Activated CD4-positive, alpha-beta T cell treated with anti-CD3 and anti-CD28 coated beads, Interleukin-2, amount 10 ng/mL, durations not matched to agents 24 days and 14 days (primary cell): ENCODE measurements at regions not wholly inside any gene's neighbourhood (a gene's known extent, or its start where the extent isn't known, plus 50 kb on each side); places are given as distances from the start of the nearest gene placed in this dataset.

Experiments
- DNase-seq: peaks from one replicate; pipeline ENCODE4 v3.0.0; 2022
- H3K27ac Mint-ChIP-seq: one replicate; pipeline ENCODE4 v1.8.0; 2022; ENCODE audit warnings: mild to moderate bottlenecking, mixed read lengths
- H3K27me3 Mint-ChIP-seq: one replicate; pipeline ENCODE4 v1.8.0; 2022; ENCODE audit warnings: mixed read lengths
- H3K36me3 Mint-ChIP-seq: one replicate; pipeline ENCODE4 v1.8.0; 2022; ENCODE audit warnings: low read depth, mild to moderate bottlenecking, mixed read lengths
- H3K4me1 Mint-ChIP-seq: one replicate; pipeline ENCODE4 v1.8.0; 2021; ENCODE audit warnings: mixed read lengths
- H3K4me3 Mint-ChIP-seq: one replicate; pipeline ENCODE4 v1.8.0; 2022; ENCODE audit warnings: mild to moderate bottlenecking, moderate library complexity, mixed read lengths
- H3K9me3 Mint-ChIP-seq: one replicate; pipeline ENCODE4 v1.8.0; 2021; ENCODE audit warnings: mixed read lengths
- intact Hi-C: fragments of 100-400 bp; cut with micrococcal nuclease; formaldehyde crosslinking; loops from one replicate; pipeline ENCODE4 v1.15.1; 2023

DNA sequence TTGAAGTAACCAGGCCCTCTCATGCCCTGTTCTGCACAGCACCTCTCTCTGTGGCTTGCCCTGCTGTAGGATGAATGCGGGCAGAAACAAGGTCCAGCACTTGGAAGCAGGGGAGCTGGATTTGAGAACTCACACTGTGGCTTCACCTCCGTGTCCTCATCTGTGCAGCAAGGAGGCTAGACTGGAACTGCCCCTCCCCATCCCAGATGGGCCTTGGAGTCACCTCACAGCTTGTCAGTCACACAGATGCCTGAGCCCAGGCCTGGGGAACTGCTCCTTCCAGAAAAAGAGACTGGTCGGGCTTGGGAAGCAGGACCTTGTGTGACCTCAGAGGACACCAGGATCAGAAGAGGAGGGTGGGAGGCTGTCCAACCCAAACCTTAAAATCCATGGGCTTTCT, 180.8 kb downstream of the CCT6B start:
- H3K36me3 Mint-ChIP-seq = no peaks in the 10 kb centered on the region
- intact Hi-C loops = no loop called here
- no peak overlapping the region for H3K27ac Mint-ChIP-seq
- no peaks in the 10 kb centered on the region for H3K4me1 Mint-ChIP-seq
- no peak for DNase-seq
- no peaks in the 10 kb centered on the region for H3K27me3 Mint-ChIP-seq
- no peaks in the 10 kb centered on the region for H3K9me3 Mint-ChIP-seq
- no peak overlapping the region for H3K4me3 Mint-ChIP-seq

DNA sequence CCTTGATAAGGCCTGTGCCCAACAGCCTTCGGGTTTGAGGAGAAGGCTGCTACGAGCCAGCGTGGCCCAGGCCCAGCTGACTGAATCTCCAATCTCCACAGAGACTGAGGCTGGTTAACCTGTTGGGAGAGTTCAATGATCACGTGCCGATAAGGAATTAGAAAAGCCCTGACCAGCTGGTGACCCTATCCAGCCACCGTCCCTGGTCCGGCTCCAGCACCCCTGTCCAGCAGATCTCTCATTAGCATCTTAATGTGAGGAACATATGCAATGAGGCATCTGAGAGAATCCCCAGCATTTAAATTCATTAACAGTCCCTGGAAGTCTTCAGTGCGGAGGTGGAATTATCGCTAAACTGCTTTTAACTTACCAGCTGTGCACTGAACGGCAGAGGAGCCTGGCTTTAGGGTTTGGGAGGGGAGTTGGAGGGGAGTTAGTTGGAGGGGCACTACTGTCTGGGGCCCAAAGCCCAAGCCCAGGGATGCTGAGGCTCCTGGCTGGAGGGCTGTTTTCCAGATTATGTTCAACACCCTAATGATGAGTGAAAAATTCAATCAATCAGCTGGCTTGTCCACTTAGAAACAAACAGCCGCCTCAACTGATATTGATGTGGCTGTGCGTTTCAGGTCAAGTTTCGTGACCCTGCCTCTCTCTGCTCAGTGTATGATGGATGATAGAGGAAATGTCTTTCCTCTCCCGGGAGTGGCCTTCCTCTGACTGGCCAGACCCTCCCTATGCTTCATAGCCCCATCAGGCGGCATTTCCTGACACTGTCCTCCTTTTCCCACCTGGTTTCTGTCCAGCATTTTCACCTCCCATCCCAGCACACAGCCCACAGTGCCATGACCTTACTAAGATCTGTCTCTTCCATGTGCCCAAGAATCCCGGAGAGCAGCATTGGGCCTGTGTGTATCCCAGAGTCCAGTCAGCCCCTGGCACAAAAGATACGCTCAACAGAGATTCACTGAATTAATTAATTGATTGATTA, 184.5 kb downstream of the CCT6B start:
- H3K9me3 Mint-ChIP-seq = no peaks in the 10 kb centered on the region
- no peaks in the 10 kb centered on the region for H3K27me3 Mint-ChIP-seq

DNA sequence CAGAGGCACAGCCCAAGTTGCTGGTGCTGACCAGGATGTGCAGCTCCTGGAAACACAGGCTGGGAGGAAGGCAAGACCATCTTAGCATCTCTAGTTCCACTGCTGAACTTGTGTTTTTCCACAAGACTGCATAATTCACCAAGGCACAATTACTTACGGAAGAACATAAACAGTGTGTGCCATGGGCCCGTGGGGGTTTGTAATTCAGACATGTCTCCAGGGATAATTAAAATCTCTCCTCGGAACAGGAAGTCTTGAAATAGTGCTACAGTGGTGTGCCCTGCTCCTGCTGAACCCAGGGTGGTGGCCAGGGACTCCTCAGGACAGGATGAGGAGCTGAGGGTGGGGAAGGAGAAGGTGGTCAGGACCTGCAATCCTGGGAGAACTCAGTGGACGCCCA, 188.2 kb downstream of the CCT6B start:
- Mint-ChIP-seq H3K36me3 (no peaks in the 10 kb centered on the region), H3K4me1 (no peaks in the 10 kb centered on the region), H3K27me3 (peaks cover 2% of the 10 kb centered on the region), H3K9me3 (no peaks in the 10 kb centered on the region), H3K27ac (no peak overlapping the region), H3K4me3 (no peak overlapping the region)
- DNase-seq = no peak
- intact Hi-C loops = no loop called here

More for the DNA sequence above, 184.5 kb downstream of the CCT6B start:
- no peak overlapping the region for H3K4me3 Mint-ChIP-seq
- DNase-seq = no peak
- H3K27ac Mint-ChIP-seq = no peak overlapping the region
- no peaks in the 10 kb centered on the region for H3K4me1 Mint-ChIP-seq
- intact Hi-C loops = no loop called here
- no peaks in the 10 kb centered on the region for H3K36me3 Mint-ChIP-seq

DNA sequence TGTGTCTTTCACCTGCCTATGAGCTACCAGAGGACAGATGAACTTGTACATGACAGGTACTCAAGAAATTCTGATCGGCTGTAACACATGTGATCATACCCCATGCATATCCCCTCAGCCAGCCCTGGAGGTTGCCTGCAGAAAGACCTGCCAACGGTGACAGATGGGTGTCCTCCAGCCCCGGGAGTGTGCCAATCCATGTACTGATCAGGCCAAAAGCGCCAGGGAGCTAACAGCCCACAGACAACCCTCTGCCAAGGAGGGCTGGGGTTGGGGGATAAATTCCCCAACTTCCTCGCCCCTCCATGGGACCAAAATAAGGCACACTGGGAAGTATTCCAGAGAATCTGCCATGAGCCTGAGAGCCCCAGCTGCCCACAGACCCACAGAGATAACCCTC, 189.4 kb downstream of the CCT6B start:
- no peak for DNase-seq
- H3K4me3 Mint-ChIP-seq = no peak overlapping the region
- H3K27me3 Mint-ChIP-seq = peaks cover 2% of the 10 kb centered on the region
- intact Hi-C loops = no loop called here
- no peak overlapping the region for H3K27ac Mint-ChIP-seq
- H3K36me3 Mint-ChIP-seq = no peaks in the 10 kb centered on the region
- no peaks in the 10 kb centered on the region for H3K9me3 Mint-ChIP-seq
- no peaks in the 10 kb centered on the region for H3K4me1 Mint-ChIP-seq

DNA sequence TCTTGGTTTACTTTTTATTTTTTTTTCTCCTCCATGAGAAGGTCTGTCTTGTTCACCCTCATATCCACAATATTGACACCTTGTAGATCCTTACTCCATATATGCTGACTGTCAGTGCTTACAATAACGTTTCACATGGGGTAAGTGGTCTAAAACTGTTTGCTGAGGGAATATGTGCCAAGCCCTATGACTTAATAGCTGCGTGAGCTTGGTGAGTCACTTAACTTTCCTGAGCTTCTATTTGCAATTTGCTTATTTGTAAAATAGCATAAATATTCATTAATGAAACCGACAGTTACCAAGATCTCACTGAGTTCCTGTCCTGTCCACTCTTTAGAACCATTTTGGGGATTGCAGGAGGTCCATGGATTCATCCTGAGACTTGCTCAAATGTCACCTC, 190.7 kb downstream of the CCT6B start:
- intact Hi-C loops = no loop called here

DNA sequence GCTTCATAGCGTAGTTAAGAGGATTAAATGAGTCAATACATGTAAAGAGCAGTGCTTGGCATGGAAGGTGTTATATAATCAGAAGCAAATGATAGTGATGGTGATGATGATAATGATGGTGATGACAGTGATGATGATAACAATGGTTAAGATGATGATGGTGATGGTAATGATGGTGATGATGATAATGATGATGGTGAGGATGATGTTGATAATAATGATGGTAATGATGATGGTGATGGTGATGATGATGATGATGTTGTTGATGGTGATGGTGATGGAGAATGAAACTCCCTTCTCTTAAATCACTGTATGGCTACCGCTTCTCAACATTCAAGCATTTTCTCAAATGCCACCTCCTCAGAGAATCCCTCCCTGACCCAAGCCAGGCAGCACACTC, 190.5 kb downstream of the TMEM132E start:
- Mint-ChIP-seq H3K4me1 (no peaks in the 10 kb centered on the region), H3K27me3 (peaks cover 2% of the 10 kb centered on the region), H3K36me3 (no peaks in the 10 kb centered on the region), H3K4me3 (no peak overlapping the region), H3K27ac (no peak overlapping the region), H3K9me3 (no peaks in the 10 kb centered on the region)
- DNase-seq = no peak
- intact Hi-C loops = no loop called here

More for the DNA sequence above, 190.7 kb downstream of the CCT6B start:
- no peak for DNase-seq
- Mint-ChIP-seq H3K27ac (no peak overlapping the region), H3K9me3 (no peaks in the 10 kb centered on the region), H3K36me3 (no peaks in the 10 kb centered on the region), H3K4me3 (no peak overlapping the region), H3K27me3 (peaks cover 2% of the 10 kb centered on the region), H3K4me1 (no peaks in the 10 kb centered on the region)

DNA sequence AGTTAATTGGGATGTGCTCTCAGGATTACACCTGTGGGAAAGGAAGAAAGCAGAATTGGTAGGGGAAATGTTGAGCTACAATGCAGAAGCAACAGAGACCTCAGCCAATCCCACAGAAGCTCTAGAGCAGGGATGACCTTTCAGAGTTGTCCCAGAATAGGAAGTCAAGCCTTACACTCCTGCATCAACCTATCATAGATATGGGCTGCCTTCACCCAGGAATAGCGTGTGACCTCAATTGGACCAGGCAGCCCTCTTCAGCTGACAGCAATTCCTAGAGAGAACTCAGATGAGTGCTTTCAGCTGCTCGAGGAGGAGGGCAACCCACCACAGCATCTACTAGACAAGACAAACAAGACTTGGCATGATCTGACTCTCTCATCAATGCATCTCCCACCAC, 189.7 kb downstream of the TMEM132E start:
- no peak for DNase-seq
- H3K4me1 Mint-ChIP-seq = no peaks in the 10 kb centered on the region
- H3K27ac Mint-ChIP-seq = no peak overlapping the region
- H3K9me3 Mint-ChIP-seq = no peaks in the 10 kb centered on the region
- peaks cover 2% of the 10 kb centered on the region for H3K27me3 Mint-ChIP-seq
- no peaks in the 10 kb centered on the region for H3K36me3 Mint-ChIP-seq
- intact Hi-C loops = no loop called here
- no peak overlapping the region for H3K4me3 Mint-ChIP-seq

DNA sequence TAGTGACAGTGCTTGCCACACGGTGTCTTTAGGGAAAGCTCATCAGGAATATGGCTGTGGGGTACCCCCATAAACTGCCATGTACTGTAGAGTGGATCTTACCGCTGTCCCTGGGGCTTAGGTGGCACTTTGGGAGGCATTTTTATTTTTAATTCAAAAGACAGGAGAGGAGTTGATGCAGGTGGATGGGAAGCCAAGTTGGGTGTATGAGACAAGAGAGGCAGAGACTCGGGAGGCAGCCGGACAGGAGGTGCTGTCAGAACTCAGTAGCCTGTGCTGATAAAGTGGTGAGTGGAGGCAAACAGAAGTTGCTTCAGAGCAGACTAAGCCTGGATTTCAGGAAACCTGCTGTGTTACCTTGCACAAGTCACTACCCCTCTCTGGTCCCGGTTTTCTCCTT, 185.9 kb downstream of the TMEM132E start:
- H3K36me3 Mint-ChIP-seq = no peaks in the 10 kb centered on the region
- H3K4me1 Mint-ChIP-seq = no peaks in the 10 kb centered on the region
- intact Hi-C loops = no loop called here
- DNase-seq = no peak
- H3K9me3 Mint-ChIP-seq = no peaks in the 10 kb centered on the region
- H3K27ac Mint-ChIP-seq = no peak overlapping the region
- H3K4me3 Mint-ChIP-seq = no peak overlapping the region
- peaks cover 8% of the 10 kb centered on the region for H3K27me3 Mint-ChIP-seq

DNA sequence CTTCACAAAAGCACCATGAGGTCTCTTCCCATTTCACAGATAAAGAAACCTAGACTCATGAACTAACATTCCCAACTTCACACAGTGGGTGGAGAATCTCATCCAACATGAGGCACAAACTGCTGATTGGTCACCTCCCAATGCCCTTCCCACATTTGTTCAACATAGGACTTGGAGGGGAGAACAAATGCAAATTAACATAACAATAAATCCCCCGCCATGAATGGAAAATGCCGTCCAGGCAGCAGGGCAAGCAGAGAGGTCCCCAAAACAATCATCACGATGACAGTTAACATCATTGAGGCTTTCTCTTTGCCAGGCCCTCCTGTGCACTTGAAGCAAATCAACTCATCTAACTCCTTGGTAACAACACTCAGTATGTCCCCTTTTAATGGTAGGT, 185.3 kb downstream of the TMEM132E start:
- Mint-ChIP-seq H3K27ac (no peak overlapping the region), H3K9me3 (no peaks in the 10 kb centered on the region), H3K27me3 (peaks cover 8% of the 10 kb centered on the region), H3K4me1 (no peaks in the 10 kb centered on the region), H3K4me3 (no peak overlapping the region), H3K36me3 (no peaks in the 10 kb centered on the region)
- intact Hi-C loops = no loop called here
- no peak for DNase-seq

DNA sequence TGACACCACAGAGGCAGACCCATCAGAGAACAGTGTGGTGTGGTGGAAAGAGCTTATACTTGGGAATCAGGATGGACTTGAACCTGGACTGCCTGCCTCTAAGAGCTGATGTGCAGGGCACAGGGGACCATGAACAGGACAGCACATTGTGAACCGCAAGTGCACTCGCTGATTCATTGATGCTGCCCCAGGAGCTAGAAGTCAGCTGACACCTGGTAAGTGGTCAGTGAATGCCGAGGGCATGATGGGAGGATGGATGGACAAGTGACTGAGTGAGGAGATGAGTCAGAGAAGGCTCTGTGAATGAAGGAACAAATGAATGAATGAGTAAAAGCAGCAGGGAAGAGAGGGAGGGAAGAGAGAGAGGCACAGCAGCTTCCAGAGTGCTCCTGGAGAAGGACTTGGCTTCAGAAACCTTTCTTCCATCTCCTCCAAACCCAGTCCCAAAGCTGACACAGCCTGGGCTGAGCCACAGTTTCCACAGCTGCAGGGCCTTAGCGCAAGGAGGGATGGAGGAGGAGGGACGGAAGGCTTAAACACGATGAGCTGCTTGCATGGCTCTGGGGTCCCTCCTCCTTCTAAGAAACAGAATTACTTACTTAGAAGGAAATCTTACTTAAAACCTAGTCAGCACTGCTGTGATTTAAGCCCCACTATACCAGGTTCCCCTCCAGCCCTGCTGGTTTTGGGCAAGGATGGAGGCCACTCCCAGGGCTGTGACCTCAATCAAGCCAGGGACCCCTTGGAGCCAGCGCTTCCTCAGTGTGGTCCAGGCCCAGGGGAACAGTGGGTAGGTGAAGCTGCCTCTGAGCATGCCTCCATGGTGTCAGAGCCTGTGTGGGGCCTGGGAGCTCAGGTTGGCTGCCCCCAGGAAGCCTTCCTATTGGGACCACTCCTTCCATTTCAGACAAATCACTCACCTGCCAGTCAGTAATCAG, 184.6 kb downstream of the TMEM132E start:
- no peak overlapping the region for H3K4me3 Mint-ChIP-seq

DNA sequence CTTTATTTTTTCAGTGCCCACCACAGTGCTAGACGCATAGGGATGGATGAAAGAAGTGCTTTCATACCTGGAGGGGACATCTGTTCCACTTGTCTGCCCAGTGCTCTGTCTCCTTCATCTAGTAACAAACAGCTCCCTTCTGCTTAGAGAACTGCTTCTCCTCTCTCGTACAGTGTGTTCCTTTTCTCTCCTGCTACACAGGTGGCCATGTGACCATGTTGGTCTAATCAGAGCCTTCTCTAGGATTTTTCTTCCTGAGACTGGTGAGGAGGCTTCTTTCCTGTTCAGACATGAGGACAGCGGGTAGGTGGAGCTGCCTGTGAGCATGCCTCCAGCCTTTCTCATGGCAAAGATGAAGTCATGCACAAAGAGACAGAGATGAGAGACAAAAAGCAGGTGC, 182.7 kb downstream of the TMEM132E start:
- Mint-ChIP-seq H3K4me3 (no peak overlapping the region), H3K9me3 (no peaks in the 10 kb centered on the region), H3K27me3 (peaks cover 8% of the 10 kb centered on the region), H3K4me1 (no peaks in the 10 kb centered on the region), H3K36me3 (no peaks in the 10 kb centered on the region), H3K27ac (no peak overlapping the region)
- DNase-seq = no peak
- intact Hi-C loops = no loop called here

More for the DNA sequence above, 184.6 kb downstream of the TMEM132E start:
- H3K27me3 Mint-ChIP-seq = peaks cover 8% of the 10 kb centered on the region
- H3K9me3 Mint-ChIP-seq = no peaks in the 10 kb centered on the region
- H3K4me1 Mint-ChIP-seq = no peaks in the 10 kb centered on the region
- no peaks in the 10 kb centered on the region for H3K36me3 Mint-ChIP-seq
- no peak for DNase-seq
- intact Hi-C loops = no loop called here
- no peak overlapping the region for H3K27ac Mint-ChIP-seq

DNA sequence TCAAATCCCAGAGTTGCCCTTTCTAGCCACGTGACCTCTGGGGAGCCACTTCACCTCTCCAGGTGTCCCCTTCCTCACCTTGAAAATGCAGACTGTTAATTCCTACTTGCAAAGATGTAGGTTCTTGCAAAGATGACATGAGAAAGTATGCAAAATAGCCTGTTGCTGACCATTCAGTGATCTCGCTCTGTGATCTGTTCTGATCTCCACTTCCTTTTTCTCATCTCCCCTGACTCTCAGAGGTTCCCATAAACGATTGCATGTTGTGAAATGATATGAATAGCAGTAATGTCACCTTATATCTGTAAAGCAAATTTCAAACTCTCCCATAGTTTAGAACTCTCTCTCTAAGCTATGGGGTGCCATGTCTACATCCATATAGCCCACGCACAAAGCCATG, 182.3 kb downstream of the TMEM132E start:
- H3K27me3 Mint-ChIP-seq = peaks cover 8% of the 10 kb centered on the region
- H3K36me3 Mint-ChIP-seq = no peaks in the 10 kb centered on the region
- H3K4me3 Mint-ChIP-seq = no peak overlapping the region
- intact Hi-C loops = no loop called here
- H3K9me3 Mint-ChIP-seq = no peaks in the 10 kb centered on the region
- DNase-seq = no peak
- no peak overlapping the region for H3K27ac Mint-ChIP-seq
- H3K4me1 Mint-ChIP-seq = no peaks in the 10 kb centered on the region

DNA sequence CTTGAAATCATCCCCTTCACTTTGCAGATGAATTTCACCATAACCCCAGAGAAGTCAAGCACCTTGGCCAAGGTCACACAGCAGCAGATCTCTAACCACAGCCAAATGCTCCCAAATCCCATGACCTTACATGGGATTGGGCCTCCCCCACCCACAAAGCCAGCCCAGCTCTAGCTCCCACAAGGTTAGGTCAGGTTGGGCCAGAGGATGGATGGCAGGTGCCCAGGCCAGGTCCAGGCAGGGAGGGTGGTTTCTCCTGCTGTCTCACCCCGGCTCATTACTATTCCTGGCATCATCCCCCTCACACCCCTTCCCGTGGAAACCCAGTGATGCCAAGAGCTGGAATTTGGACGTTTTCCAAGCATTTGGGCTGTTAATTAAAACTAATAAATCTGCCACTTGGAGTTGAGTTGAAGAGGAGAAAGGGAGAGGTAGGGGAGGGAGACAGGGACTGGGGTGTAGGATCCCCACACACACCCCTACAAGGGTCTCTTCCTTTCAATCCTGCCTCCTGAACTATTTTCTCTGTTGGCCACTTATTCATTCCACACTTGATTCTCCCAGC, 181.6 kb downstream of the TMEM132E start:
- no peaks in the 10 kb centered on the region for H3K4me1 Mint-ChIP-seq
- no peaks in the 10 kb centered on the region for H3K9me3 Mint-ChIP-seq
- H3K27ac Mint-ChIP-seq = no peak overlapping the region
- H3K36me3 Mint-ChIP-seq = no peaks in the 10 kb centered on the region
- H3K27me3 Mint-ChIP-seq = peaks cover 8% of the 10 kb centered on the region
- H3K4me3 Mint-ChIP-seq = no peak overlapping the region
- intact Hi-C loops = no loop called here
- DNase-seq = no peak

DNA sequence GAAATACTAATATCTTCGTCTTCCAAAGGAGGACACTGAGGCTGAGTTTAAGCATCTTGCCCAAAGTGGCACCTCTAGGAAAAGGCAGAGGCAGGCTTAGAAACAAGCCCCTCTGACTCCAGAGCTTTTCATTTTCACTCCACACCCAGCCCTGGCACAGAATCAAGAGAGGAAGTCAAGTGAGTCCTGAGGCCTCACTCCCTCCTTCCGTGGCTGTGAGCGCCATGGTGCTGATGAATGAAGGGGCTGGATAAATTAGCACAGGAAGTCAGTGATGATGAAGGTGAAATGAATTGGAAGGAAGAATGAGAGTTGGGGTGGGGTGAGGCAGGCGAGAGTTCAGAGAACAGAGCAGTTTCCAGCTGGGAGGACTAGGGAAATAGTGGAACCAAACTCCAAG, 179.3 kb downstream of the TMEM132E start:
- no peak overlapping the region for H3K4me3 Mint-ChIP-seq
- H3K4me1 Mint-ChIP-seq = no peaks in the 10 kb centered on the region
- no peaks in the 10 kb centered on the region for H3K9me3 Mint-ChIP-seq
- intact Hi-C loops = no loop called here
- peaks cover 10% of the 10 kb centered on the region for H3K27me3 Mint-ChIP-seq
- H3K27ac Mint-ChIP-seq = no peak overlapping the region
- no peak for DNase-seq
- H3K36me3 Mint-ChIP-seq = no peaks in the 10 kb centered on the region
